Coronary artery (tissue), 2 donors: ENCODE measurements at regions not wholly inside any gene's neighbourhood (a gene's known extent, or its start where the extent isn't known, plus 50 kb on each side); places are given as distances from the start of the nearest gene placed in this dataset.
"Not testable (repeated sequence)": the region's sequence is repeated elsewhere in the genome, so short reads cannot be mapped to it uniquely, and the experiment has no call there.

Source experiments
- DNase-seq: peaks from one replicate; pipeline ENCODE4 v3.0.0-alpha.2; 2017; ENCODE audit warnings: low spot score
- H3K27ac ChIP-seq, 2 donors: fragments of 200-600 bp; sonication (generic); one replicate each; pipeline ENCODE4 v1.5.1; 2016 to 2019
- H3K4me3 ChIP-seq: fragments of 200-600 bp; sonication (generic); 2 replicates; pipeline ENCODE4 v1.5.1; 2016; ENCODE audit warnings: mild to moderate bottlenecking, moderate library complexity
- CTCF ChIP-seq: fragments of 200-600 bp; sonication (generic); IDR thresholded peaks from one replicate; pipeline ENCODE4 v1.5.1; 2019; ENCODE audit warnings: antibody characterized with exemption

GRCh38 chr1:31485166-31485565 lies 72.2 kb downstream of the SERINC2 start:
- H3K27ac ChIP-seq, result no peak overlapping the region
- no peak for DNase-seq
- TF ChIP-seq CTCF, result no peak
- H3K4me3 ChIP-seq, result no peak overlapping the region

- TF ChIP-seq CTCF, result no peak
- no peak for DNase-seq
- Histone ChIP-seq H3K27ac (no peak overlapping the region), H3K4me3 (no peak overlapping the region)
Measured at GRCh38 chr1:31487143-31487542, 74.1 kb downstream of the SERINC2 start.

GRCh38 chr1:31487721-31488293 lies 74.8 kb downstream of the SERINC2 start:
- Histone ChIP-seq H3K4me3 (no peak overlapping the region), H3K27ac (no peak overlapping the region)
- no peak for TF ChIP-seq CTCF
- no peak for DNase-seq

- no peak overlapping the region for H3K4me3 ChIP-seq
- TF ChIP-seq CTCF, result no peak
- DNase-seq, result no peak
- no peak overlapping the region for H3K27ac ChIP-seq
Measured at GRCh38 chr1:31488528-31488927, 75.5 kb downstream of the SERINC2 start.

- DNase-seq, H3K4me3 ChIP-seq, H3K27ac ChIP-seq: not testable (repeated sequence)
Measured at GRCh38 chr1:31489575-31489974, 76.6 kb downstream of the SERINC2 start.

GRCh38 chr1:31490596-31490995 lies 77.6 kb downstream of the SERINC2 start:
- DNase-seq, H3K4me3 ChIP-seq, H3K27ac ChIP-seq: not testable (repeated sequence)

- not testable (repeated sequence) for H3K27ac ChIP-seq, DNase-seq, H3K4me3 ChIP-seq
Measured at GRCh38 chr1:31495351-31495750, 81.0 kb upstream of the TINAGL1 start.

GRCh38 chr1:31495770-31496169 lies 80.5 kb upstream of the TINAGL1 start:
- H3K27ac ChIP-seq, DNase-seq, H3K4me3 ChIP-seq: not testable (repeated sequence)

GRCh38 chr1:31497601-31498000 lies 78.7 kb upstream of the TINAGL1 start:
- no peak for DNase-seq
- no peak overlapping the region for H3K27ac ChIP-seq
- TF ChIP-seq CTCF, result no peak
- no peak overlapping the region for H3K4me3 ChIP-seq
